GOT3 (cell line): ENCODE measurements at regions not wholly inside any gene's neighbourhood (a gene's known extent, or its start where the extent isn't known, plus 50 kb on each side); places are given as distances from the start of the nearest gene placed in this dataset.
"Not testable (repeated sequence)": the region's sequence is repeated elsewhere in the genome, so short reads cannot be mapped to it uniquely, and the experiment has no call there.

Experiments used
- DNase-seq: peaks from one replicate; lab custom pipeline; 2025; ENCODE audit warnings: mixed read lengths; lab: John Stamatoyannopoulos, UW

- no peak for DNase-seq
Observed at GRCh38 chr5:106691701-106692100, 979.0 kb downstream of the EFNA5 start.

GRCh38 chr5:106690585-106690984, 980.2 kb downstream of the EFNA5 start:
- DNase-seq: no peak

- no peak for DNase-seq
Observed at GRCh38 chr5:106680330-106680729, 990.4 kb downstream of the EFNA5 start.

- no peak for DNase-seq
Observed at GRCh38 chr5:106677057-106677456, 993.7 kb downstream of the EFNA5 start.

- no peak for DNase-seq
Observed at GRCh38 chr5:106675687-106676086, 995.0 kb downstream of the EFNA5 start.

GRCh38 chr5:106673941-106674340, 996.8 kb downstream of the EFNA5 start:
- DNase-seq: no peak

- no peak for DNase-seq
Observed at GRCh38 chr5:106661866-106662265, 1008.9 kb downstream of the EFNA5 start.

GRCh38 chr5:106660681-106661080, 1010.1 kb downstream of the EFNA5 start:
- no peak for DNase-seq

GRCh38 chr5:106658150-106658549, 1012.6 kb downstream of the EFNA5 start:
- DNase-seq: no peak

- no peak for DNase-seq
Observed at GRCh38 chr5:106656821-106657220, 1013.9 kb downstream of the EFNA5 start.

GRCh38 chr5:106649031-106649430, 1021.7 kb downstream of the EFNA5 start:
- DNase-seq: no peak

- DNase-seq: no peak
Observed at GRCh38 chr5:106648401-106648800, 1022.3 kb downstream of the EFNA5 start.

- DNase-seq: no peak
Observed at GRCh38 chr5:106646106-106646505, 1024.6 kb downstream of the EFNA5 start.

- DNase-seq: no peak
Observed at GRCh38 chr5:106640511-106640910, 1030.2 kb downstream of the EFNA5 start.

GRCh38 chr5:106639488-106639887, 1031.2 kb downstream of the EFNA5 start:
- DNase-seq: no peak

GRCh38 chr5:106637275-106637674, 1033.5 kb downstream of the EFNA5 start:
- no peak for DNase-seq

- no peak for DNase-seq
Observed at GRCh38 chr5:106634375-106634774, 1036.4 kb downstream of the EFNA5 start.

GRCh38 chr5:106633825-106634224, 1036.9 kb downstream of the EFNA5 start:
- DNase-seq: no peak

- not testable (repeated sequence) for DNase-seq
Observed at GRCh38 chr5:106628456-106628855, 1042.3 kb downstream of the EFNA5 start.

- no peak for DNase-seq
Observed at GRCh38 chr5:106610041-106610440, 1060.7 kb downstream of the EFNA5 start.

GRCh38 chr5:106601620-106602019, 1069.1 kb downstream of the EFNA5 start:
- DNase-seq: no peak

GRCh38 chr5:106600803-106601202, 1069.9 kb downstream of the EFNA5 start:
- DNase-seq: no peak

GRCh38 chr5:106595864-106596263, 1074.9 kb downstream of the EFNA5 start:
- no peak for DNase-seq

GRCh38 chr5:106584268-106584667, 1086.5 kb downstream of the EFNA5 start:
- no peak for DNase-seq

- no peak for DNase-seq
Observed at GRCh38 chr5:106578736-106579135, 1092.0 kb downstream of the EFNA5 start.
